ENCODE measurements at regions not wholly inside any gene's neighbourhood (a gene's known extent, or its start where the extent isn't known, plus 50 kb on each side); places are given as distances from the start of the nearest gene placed in this dataset.

GRCh38 chr1:94592571-94592920 lies 51.0 kb upstream of the F3 start:
- DNase-seq (ENCODE audit: low spot score): no peak

- no peak for DNase-seq (ENCODE audit: low spot score)
Observed at GRCh38 chr1:94591823-94592570, 50.4 kb upstream of the F3 start.

All from LoVo (cell line).